Duodenal mucosa (tissue), 2 donors: ENCODE measurements at regions not wholly inside any gene's neighbourhood (a gene's known extent, or its start where the extent isn't known, plus 50 kb on each side); places are given as distances from the start of the nearest gene placed in this dataset.
"Not testable (repeated sequence)": the region's sequence is repeated elsewhere in the genome, so short reads cannot be mapped to it uniquely, and the experiment has no call there.

Source experiments
- H3K27ac ChIP-seq: one replicate; pipeline ENCODE4 v1.7.0; 2013; ENCODE audit warnings: low read depth, low read length
- H3K27me3 ChIP-seq, 2 donors: one replicate each; pipeline ENCODE4 v1.7.0; 2013; ENCODE audit warnings: low read length in 2 of 2, control low read depth in 1 of 2; ENCODE audit not compliant: insufficient read depth in 2 of 2, control insufficient read depth in 1 of 2
- H3K36me3 ChIP-seq, 2 donors: one replicate each; pipeline ENCODE4 v1.7.0; 2013; ENCODE audit warnings: low read length in 2 of 2, control low read depth in 1 of 2; ENCODE audit not compliant: insufficient read depth in 2 of 2, control insufficient read depth in 1 of 2
- H3K4me1 ChIP-seq, 2 donors: one replicate each; pipeline ENCODE4 v1.7.0; 2013; ENCODE audit warnings: low read length in 2 of 2, control low read depth in 1 of 2; ENCODE audit not compliant: insufficient read depth in 2 of 2, control insufficient read depth in 1 of 2
- H3K4me3 ChIP-seq, 2 donors: one replicate each; pipeline ENCODE4 v1.7.0; 2013; ENCODE audit warnings: low read length in 2 of 2, low read depth in 1 of 2
- H3K9ac ChIP-seq, 2 donors: one replicate each; pipeline ENCODE4 v1.7.0; 2013; ENCODE audit warnings: low read length in 2 of 2, low read depth in 1 of 2
- H3K9me3 ChIP-seq, 2 donors: one replicate each; pipeline ENCODE4 v1.7.0; 2013; ENCODE audit warnings: low read length in 2 of 2, control low read depth in 1 of 2; ENCODE audit not compliant: control insufficient read depth in 1 of 2

- no peak overlapping the region for H3K9ac ChIP-seq
- no peak overlapping the region for H3K27ac ChIP-seq
- no peaks in the 10 kb centered on the region for H3K9me3 ChIP-seq
- H3K4me3 ChIP-seq: no peak overlapping the region
- no peaks in the 10 kb centered on the region for H3K27me3 ChIP-seq
- H3K36me3 ChIP-seq: no peaks in the 10 kb centered on the region
- H3K4me1 ChIP-seq: no peaks in the 10 kb centered on the region
Observed at GRCh38 chr7:98788966-98789365, 80.8 kb downstream of the TMEM130 start.

- not testable (repeated sequence) for H3K27ac ChIP-seq, H3K27me3 ChIP-seq, H3K36me3 ChIP-seq, H3K4me3 ChIP-seq, H3K9me3 ChIP-seq, H3K4me1 ChIP-seq, H3K9ac ChIP-seq
Observed at GRCh38 chr7:98794453-98794852, 75.4 kb downstream of the TMEM130 start.

- Histone ChIP-seq H3K4me1 (no peaks in the 10 kb centered on the region), H3K27ac (no peak overlapping the region), H3K9me3 (peaks cover 2 to 4% of the 10 kb centered on the region in 2 donors), H3K27me3 (no peaks in the 10 kb centered on the region), H3K4me3 (no peak overlapping the region), H3K36me3 (no peaks in the 10 kb centered on the region), H3K9ac (no peak overlapping the region)
Observed at GRCh38 chr7:98795741-98796493, 73.9 kb downstream of the TMEM130 start.
